Activated CD8-positive, alpha-beta memory T cell treated with anti-CD3 and anti-CD28 coated beads for 48 hours (primary cell): ENCODE measurements at regions not wholly inside any gene's neighbourhood (a gene's known extent, or its start where the extent isn't known, plus 50 kb on each side); places are given as distances from the start of the nearest gene placed in this dataset.
A peak's percentile ranks its signal among the peaks of the same experiment; 100 is the strongest.
"Not testable (repeated sequence)": the region's sequence is repeated elsewhere in the genome, so short reads cannot be mapped to it uniquely, and the experiment has no call there.

ENCODE experiments used
- DNase-seq, 3 experiments: peaks; one replicate each; pipeline ENCODE4 v3.0.0-alpha.2; 2020; ENCODE audit warnings: low read depth in 2 of 3, low spot score in 2 of 3

GRCh38 chr19:30848636-30849425, 476.6 kb downstream of the ZNF536 start:
- no peak for DNase-seq

DNA sequence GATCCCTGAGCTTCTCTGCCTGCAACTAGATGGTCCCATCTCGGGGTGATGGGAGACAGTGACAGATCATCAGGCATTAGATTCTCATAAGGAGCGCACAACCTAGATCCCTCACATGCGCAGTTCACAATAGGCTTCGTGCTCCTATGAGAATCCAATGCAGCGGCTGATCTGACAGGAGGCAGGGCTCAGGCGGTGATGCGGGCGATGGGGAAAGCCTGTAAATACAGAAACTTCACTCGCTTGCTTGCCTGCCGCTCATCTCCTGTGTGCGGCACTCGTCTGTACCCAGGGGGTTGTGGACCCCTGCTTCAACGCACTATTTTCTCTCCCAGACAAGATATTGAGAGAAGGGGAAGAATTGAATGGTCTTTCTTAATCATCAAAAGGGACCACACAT, 473.9 kb downstream of the ZNF536 start:
- no peak for DNase-seq

DNA sequence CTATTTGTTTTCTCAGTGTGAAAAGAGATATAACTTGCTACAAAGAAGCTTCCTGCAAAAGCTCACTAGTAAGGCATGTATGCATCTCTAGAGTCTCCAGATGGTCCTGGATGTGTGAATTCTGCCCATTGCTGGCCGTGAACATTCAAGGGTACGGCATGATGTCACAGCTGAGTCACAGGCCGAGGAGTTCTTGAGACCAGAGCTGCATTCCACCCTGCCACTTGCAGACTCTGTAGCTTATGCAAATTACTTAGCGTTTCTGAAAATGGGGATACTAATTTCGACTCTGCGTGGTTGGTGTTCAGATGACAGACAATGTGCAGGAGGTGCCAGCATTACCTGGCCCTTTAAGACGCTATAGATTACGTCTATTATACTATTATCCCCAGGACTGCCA, 470.7 kb downstream of the ZNF536 start:
- DNase-seq, result no peak

- no peak for DNase-seq
Observed at GRCh38 chr19:30841934-30842333, 469.8 kb downstream of the ZNF536 start.

- DNase-seq, result no peak
Observed at GRCh38 chr19:30830875-30831274, 458.7 kb downstream of the ZNF536 start.

DNA sequence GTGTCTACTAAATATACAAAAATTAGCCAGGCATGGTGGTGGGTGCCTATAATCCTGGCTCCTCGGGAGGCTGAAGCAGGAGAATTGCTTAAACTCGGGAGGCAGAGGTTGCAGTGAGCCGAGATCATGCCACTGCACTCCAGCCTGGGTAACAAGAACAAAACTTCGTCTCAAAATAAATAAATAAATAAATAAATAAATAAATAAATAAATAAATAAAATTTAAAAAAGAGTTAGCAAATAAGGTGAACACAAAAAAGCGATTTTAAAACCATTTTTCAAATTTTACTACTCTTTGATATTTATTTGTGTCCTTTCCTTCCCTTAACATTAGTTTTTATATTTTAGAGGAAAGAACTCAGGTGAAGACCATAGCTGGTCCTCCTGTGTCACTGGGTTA, 453.3 kb downstream of the ZNF536 start:
- not testable (repeated sequence) for DNase-seq

DNA sequence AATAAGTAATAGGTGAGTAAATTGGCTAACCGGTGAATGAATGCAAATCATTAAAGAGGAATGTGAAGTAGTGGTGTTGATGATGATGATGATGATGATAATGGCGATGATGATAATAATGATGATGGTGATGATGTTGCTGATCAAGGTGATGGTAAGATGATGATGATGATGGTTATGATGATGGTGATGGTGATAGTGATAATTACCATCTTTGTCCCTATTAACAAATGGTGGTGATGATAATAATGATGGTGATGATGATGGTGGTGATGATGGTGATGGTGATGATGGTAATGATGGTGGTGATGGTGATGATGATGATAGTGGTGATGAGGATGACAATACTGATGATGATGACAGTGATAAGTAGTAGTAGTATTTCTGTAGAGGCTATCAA, 452.6 kb downstream of the ZNF536 start:
- DNase-seq, result no peak

DNA sequence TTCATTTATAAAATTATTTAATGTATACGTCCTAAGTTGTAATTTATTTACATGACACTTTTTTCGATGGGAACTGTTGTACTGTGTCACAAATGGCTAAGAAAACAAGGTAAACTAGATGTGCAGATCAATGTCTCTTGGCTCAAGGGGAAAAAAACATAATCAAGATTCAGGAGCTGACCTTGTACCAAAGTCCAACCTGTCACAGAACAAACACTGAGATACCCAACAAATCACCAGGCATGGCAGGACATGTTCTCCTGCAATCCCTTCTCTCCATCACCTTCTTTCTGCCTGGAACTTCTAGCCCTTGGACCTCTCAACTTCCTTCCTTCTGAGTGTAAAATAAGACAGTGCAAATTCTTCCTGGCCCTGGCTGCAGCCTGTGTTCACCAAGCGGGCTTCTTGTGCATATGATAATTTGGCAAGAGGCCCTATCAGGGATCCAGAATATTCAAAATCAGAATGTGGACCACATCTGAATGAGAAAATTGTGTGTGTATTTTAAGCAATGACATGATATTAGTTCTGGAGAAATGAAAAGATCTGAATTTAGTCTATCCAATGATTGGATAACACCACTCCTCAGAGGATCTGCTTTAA, 445.9 kb downstream of the ZNF536 start:
- DNase-seq, result no peak

- DNase-seq, result no peak
Observed at GRCh38 chr19:30817197-30817596, 445.0 kb downstream of the ZNF536 start.

- DNase-seq, result no peak
Observed at GRCh38 chr19:30815889-30816580, 443.9 kb downstream of the ZNF536 start.

DNA sequence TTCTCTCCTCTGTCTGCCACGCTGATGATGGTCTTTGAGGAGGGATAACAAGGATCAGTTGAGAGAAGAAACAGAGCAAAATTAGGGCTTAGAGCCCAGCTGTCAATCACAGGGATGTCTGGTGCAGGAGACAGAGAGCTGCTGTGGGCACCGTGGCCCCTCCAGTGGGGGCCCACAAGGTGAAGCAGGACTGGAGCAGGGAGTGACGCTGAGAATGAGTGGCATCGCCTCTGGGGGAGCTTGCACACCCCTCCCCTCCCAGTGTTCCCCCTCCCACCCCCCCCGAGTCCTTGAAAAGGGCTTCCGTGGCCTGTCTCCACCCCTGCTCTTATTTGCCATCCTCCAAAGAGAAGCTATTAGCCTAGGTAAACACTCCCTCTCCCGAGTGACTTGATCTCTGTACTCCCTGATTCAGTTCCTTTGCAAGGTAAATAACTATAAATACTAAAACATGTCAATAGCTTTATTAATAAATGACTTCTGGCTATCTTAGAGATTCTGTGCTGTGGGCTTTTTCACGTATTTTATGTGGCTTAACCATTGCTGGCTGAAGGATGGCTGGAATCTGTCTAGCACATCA, 440.0 kb downstream of the ZNF536 start:
- no peak for DNase-seq

DNA sequence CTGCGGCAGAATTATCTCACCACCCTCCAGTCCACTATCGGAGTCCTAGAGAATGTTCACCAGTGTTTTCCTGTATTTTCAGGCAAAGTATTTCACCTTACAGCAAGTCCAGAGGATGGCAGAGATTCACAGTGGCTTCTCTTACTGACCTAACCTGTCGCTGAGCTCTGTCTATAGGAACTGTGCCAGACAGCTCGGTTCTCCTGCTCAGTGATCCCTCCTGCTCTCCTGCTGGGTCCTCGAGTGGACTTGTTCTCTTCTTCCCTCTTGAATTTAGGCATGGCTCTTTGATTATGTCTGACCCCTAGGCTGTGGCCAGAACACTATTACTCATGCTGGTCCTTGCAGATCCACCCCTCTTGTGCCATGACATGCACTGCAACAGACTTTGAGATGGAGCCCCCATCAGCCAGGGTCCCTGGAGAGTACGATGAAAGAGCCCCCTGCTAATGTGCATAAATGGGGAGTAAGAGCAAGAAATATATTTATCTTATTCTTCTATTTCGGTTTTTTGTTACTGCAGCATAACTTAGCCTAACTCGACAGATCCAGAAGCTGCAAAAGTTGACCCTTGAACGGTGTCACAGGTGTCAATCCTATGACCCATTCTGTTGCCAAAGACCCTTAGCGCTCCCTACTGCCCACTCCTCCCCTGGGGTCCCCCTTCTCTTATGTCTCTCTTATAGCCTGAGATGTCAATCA, 439.4 kb downstream of the ZNF536 start:
- no peak for DNase-seq

GRCh38 chr19:30810726-30811125, 438.5 kb downstream of the ZNF536 start:
- no peak for DNase-seq

GRCh38 chr19:30807278-30807677, 435.1 kb downstream of the ZNF536 start:
- DNase-seq, result no peak

DNA sequence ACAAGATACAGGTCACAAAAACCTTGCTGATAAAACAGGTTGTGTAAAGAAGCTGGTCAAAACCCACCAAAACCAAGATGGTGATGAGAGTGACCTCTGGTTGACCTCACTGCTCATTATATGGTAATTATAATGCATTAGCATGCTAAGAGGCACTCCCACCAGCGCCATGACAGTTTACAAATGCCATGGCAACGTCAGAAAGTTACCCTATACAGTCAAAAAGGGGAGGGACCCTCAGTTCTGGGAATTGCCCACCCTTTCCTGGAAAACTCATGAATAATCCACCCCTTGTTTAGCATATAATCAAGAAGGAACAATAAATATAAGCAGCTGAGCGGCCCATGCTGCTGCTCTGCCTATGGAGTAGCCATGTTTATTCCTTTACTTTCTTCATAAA, 434.1 kb downstream of the ZNF536 start:
- no peak for DNase-seq

GRCh38 chr19:30804751-30805150, 432.6 kb downstream of the ZNF536 start:
- no peak for DNase-seq

- DNase-seq, result not testable (repeated sequence)
Observed at GRCh38 chr19:30804333-30804732, 432.1 kb downstream of the ZNF536 start.

DNA sequence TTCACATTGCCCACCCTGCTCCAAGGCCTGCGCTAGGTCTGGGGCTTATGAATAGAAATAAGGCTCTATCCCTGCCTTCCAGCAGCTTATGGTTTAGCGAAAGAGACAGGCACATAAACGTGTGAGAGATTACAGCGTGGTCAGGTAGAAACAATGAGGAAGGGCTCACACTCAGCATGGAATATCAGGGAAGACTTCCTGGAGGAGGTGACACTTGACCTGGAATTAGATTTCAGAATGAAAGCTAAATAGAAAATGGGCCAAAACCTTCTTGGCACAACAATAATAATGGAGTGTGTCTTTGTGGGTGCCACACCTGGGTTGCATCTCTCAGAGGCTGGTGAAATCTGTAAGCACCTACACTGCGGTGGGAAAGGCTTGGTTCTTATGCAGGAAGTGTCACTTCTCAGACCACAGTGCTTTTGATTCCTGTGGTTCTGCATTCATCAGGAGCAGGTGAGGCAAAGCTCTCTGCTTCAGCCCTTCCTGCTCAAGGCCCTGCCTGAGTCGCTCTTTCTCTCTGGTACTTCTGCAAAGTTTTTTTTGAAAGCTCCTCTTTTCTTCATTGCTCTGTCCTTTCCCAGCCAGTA, 430.3 kb downstream of the ZNF536 start:
- no peak for DNase-seq

GRCh38 chr19:30799865-30800755, 427.9 kb downstream of the ZNF536 start:
- DNase-seq, result peak; percentile 3 to 5 (median 4)

- no peak for DNase-seq
Observed at GRCh38 chr19:30795727-30796126, 423.5 kb downstream of the ZNF536 start.
